Calu3 (cell line): ENCODE measurements at regions not wholly inside any gene's neighbourhood (a gene's known extent, or its start where the extent isn't known, plus 50 kb on each side); places are given as distances from the start of the nearest gene placed in this dataset.

Source experiments
- BruUV-seq: library from RNA; stranded (reverse); fragments of 400-500 nt; replicated peaks from 2 replicates; lab custom pipeline; 2021; lab: Mats Ljungman, UMichigan
- CTCF ChIA-PET: fragments of 300-600 bp; sonication (Branson Sonifier 250); formaldehyde crosslinking; loops from one replicate; lab custom pipeline; 2022; ENCODE audit warnings: antibody characterized with exemption; lab: Charles Lee
- DNase-seq: peaks from one replicate; pipeline ENCODE4 v3.0.0; 2022
- H3K27ac Mint-ChIP-seq: one replicate; pipeline ENCODE4 v1.8.0; 2022; ENCODE audit warnings: mixed read lengths; ENCODE audit not compliant: unreplicated experiment
- H3K27me3 Mint-ChIP-seq: one replicate; pipeline ENCODE4 v1.8.0; 2022; ENCODE audit warnings: mixed read lengths; ENCODE audit not compliant: unreplicated experiment
- H3K36me3 Mint-ChIP-seq: one replicate; pipeline ENCODE4 v1.8.0; 2022; ENCODE audit warnings: mild to moderate bottlenecking, moderate library complexity, mixed read lengths; ENCODE audit not compliant: insufficient read depth, unreplicated experiment
- H3K4me1 Mint-ChIP-seq: one replicate; pipeline ENCODE4 v1.8.0; 2022; ENCODE audit warnings: mild to moderate bottlenecking, low read depth, mixed read lengths; ENCODE audit not compliant: unreplicated experiment
- H3K4me3 Mint-ChIP-seq: one replicate; pipeline ENCODE4 v1.8.0; 2022; ENCODE audit warnings: mild to moderate bottlenecking, low read depth, moderate library complexity, mixed read lengths; ENCODE audit not compliant: unreplicated experiment
- H3K9me3 Mint-ChIP-seq: one replicate; pipeline ENCODE4 v1.8.0; 2022; ENCODE audit warnings: low read depth, mixed read lengths; ENCODE audit not compliant: unreplicated experiment
- intact Hi-C: fragments of 100-400 bp; cut with micrococcal nuclease; formaldehyde crosslinking; loops from one replicate; pipeline ENCODE4 v1.10.0; 2022; ENCODE audit not compliant: unreplicated experiment
- TF ChIP-seq, protein P1 (sequence below): fragments of 200-600 bp; IDR thresholded peaks from one replicate; pipeline ENCODE4 v1.8.0; 2022; ENCODE audit warnings: antibody characterized with exemption; ENCODE audit not compliant: unreplicated experiment

DNA sequence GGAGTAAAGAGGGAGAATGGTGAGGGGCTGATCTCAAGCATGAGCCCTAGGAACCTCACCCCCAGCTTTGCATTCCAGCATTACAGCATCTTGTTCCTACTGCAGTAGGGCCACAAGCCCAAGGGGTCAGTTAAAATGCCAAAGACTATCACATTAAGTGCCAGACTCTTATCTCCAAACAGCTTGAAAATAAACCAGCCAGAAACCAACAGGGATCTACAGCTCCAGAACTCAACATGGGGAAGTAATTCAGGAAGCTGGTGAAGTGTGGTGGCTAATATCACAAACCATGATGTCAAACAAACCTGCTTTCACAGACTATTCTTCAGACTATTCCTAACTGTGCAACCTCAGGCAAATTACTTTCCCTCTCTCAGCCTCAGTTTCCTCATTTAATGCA lies 278.3 kb downstream of the TNS1 start:
- intact Hi-C loops = no loop called here
- no peaks in the 10 kb centered on the region for H3K27me3 Mint-ChIP-seq
- H3K4me3 Mint-ChIP-seq = no peak overlapping the region
- H3K4me1 Mint-ChIP-seq = no peaks in the 10 kb centered on the region
- DNase-seq = no peak
- H3K9me3 Mint-ChIP-seq = no peaks in the 10 kb centered on the region
- CTCF ChIA-PET = interaction anchor here (0.5 to 1.0 kb wide), 3 partner anchors 80 to 1042 kb away, joined by 3 to 9 read pairs (median 5); no protein-coding TSS in a partner anchor
- H3K36me3 Mint-ChIP-seq = no peaks in the 10 kb centered on the region
- no peak overlapping the region for H3K27ac Mint-ChIP-seq
- BruUV-seq = no TSS peak
- TF ChIP-seq, protein P1, sequence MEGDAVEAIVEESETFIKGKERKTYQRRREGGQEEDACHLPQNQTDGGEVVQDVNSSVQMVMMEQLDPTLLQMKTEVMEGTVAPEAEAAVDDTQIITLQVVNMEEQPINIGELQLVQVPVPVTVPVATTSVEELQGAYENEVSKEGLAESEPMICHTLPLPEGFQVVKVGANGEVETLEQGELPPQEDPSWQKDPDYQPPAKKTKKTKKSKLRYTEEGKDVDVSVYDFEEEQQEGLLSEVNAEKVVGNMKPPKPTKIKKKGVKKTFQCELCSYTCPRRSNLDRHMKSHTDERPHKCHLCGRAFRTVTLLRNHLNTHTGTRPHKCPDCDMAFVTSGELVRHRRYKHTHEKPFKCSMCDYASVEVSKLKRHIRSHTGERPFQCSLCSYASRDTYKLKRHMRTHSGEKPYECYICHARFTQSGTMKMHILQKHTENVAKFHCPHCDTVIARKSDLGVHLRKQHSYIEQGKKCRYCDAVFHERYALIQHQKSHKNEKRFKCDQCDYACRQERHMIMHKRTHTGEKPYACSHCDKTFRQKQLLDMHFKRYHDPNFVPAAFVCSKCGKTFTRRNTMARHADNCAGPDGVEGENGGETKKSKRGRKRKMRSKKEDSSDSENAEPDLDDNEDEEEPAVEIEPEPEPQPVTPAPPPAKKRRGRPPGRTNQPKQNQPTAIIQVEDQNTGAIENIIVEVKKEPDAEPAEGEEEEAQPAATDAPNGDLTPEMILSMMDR = no peak

- TF ChIP-seq, protein P1 = no peak
- Mint-ChIP-seq H3K4me1 (no peaks in the 10 kb centered on the region), H3K27ac (no peak overlapping the region), H3K9me3 (no peaks in the 10 kb centered on the region), H3K36me3 (no peaks in the 10 kb centered on the region), H3K27me3 (no peaks in the 10 kb centered on the region), H3K4me3 (no peak overlapping the region)
- no TSS peak for BruUV-seq
- CTCF ChIA-PET = interaction anchor here (0.5 to 0.6 kb wide), 2 partner anchors 81 to 1041 kb away, joined by 3 to 9 read pairs; no protein-coding TSS in a partner anchor
- no peak for DNase-seq
- intact Hi-C loops = no loop called here
Measured at GRCh38 chr2:217723981-217724380, 278.8 kb downstream of the TNS1 start.

GRCh38 chr2:217722883-217723472 lies 279.8 kb downstream of the TNS1 start:
- H3K27ac Mint-ChIP-seq = no peak overlapping the region
- BruUV-seq = no TSS peak

GRCh38 chr2:217717646-217718045 lies 285.1 kb downstream of the TNS1 start:
- CTCF ChIA-PET = no interaction called here
- BruUV-seq = no TSS peak
- no peak for DNase-seq

More at GRCh38 chr2:217722883-217723472, 279.8 kb downstream of the TNS1 start:
- no peaks in the 10 kb centered on the region for H3K9me3 Mint-ChIP-seq
- no peaks in the 10 kb centered on the region for H3K27me3 Mint-ChIP-seq
- H3K4me1 Mint-ChIP-seq = no peaks in the 10 kb centered on the region
- H3K36me3 Mint-ChIP-seq = no peaks in the 10 kb centered on the region
- DNase-seq = no peak
- no peak overlapping the region for H3K4me3 Mint-ChIP-seq
- intact Hi-C loops = no loop called here
- TF ChIP-seq, protein P1 = no peak
- CTCF ChIA-PET = no interaction called here

More at GRCh38 chr2:217717646-217718045, 285.1 kb downstream of the TNS1 start:
- no peak overlapping the region for H3K4me3 Mint-ChIP-seq
- intact Hi-C loops = loop anchor here (10.0 kb wide), 1 partner anchor 553 kb away; no protein-coding TSS in a partner anchor
- H3K36me3 Mint-ChIP-seq = peaks cover 6% of the 10 kb centered on the region
- no peaks in the 10 kb centered on the region for H3K27me3 Mint-ChIP-seq
- H3K9me3 Mint-ChIP-seq = no peaks in the 10 kb centered on the region
- TF ChIP-seq, protein P1 = no peak
- peaks cover 19% of the 10 kb centered on the region for H3K4me1 Mint-ChIP-seq
- H3K27ac Mint-ChIP-seq = no peak overlapping the region
